ENCODE measurements at regions not wholly inside any gene's neighbourhood (a gene's known extent, or its start where the extent isn't known, plus 50 kb on each side); places are given as distances from the start of the nearest gene placed in this dataset.

GRCh38 chr7:79683916-79684315 lies 230.4 kb upstream of the MAGI2 start:
- FAIRE-seq (no peak), DNase-seq (no peak)
- Histone ChIP-seq H3K9me3 (ENCODE audit: control insufficient read depth in 2 of 2, insufficient read depth in 1 of 2, low read depth in 1 of 2, low read length in 1 of 2) (no peaks in the 10 kb centered on the region), H3K36me3 (ENCODE audit: control insufficient read depth in 3 of 3, insufficient read depth in 2 of 3, low read depth in 1 of 3, low read length in 3 of 3) (no peaks in the 10 kb centered on the region), H3K4me3 (ENCODE audit: low read depth in 1 of 3, low read length in 3 of 3) (no peak overlapping the region), H3K27ac (ENCODE audit: low read depth in 1 of 3, low read length in 2 of 3) (no peak overlapping the region), H3K4me1 (ENCODE audit: control insufficient read depth in 3 of 3, insufficient read depth in 2 of 3, low read depth in 1 of 3, low read length in 2 of 3) (no peaks in the 10 kb centered on the region), H3K27me3 (ENCODE audit: control insufficient read depth in 3 of 3, insufficient read depth in 3 of 3, low read length in 3 of 3) (no peaks in the 10 kb centered on the region)
- 84 to 89% (median 88%) methylated on average over 1 of the region's 1 CpG for WGBS, 3 donors

GRCh38 chr7:79683185-79683890 lies 229.9 kb upstream of the MAGI2 start:
- Histone ChIP-seq H3K27ac (ENCODE audit: low read depth in 1 of 3, low read length in 2 of 3) (no peak overlapping the region), H3K9me3 (ENCODE audit: control insufficient read depth in 2 of 2, insufficient read depth in 1 of 2, low read depth in 1 of 2, low read length in 1 of 2) (no peaks in the 10 kb centered on the region), H3K4me1 (ENCODE audit: control insufficient read depth in 3 of 3, insufficient read depth in 2 of 3, low read depth in 1 of 3, low read length in 2 of 3) (no peaks in the 10 kb centered on the region), H3K27me3 (ENCODE audit: control insufficient read depth in 3 of 3, insufficient read depth in 3 of 3, low read length in 3 of 3) (no peaks in the 10 kb centered on the region), H3K36me3 (ENCODE audit: control insufficient read depth in 3 of 3, insufficient read depth in 2 of 3, low read depth in 1 of 3, low read length in 3 of 3) (no peaks in the 10 kb centered on the region), H3K4me3 (ENCODE audit: low read depth in 1 of 3, low read length in 3 of 3) (no peak overlapping the region)
- DNase-seq (no peak), FAIRE-seq (no peak)
- 75 to 84% (median 78%) methylated on average over 3 of the region's 3 CpGs for WGBS, 3 donors

GRCh38 chr7:79681454-79681853 lies 228.0 kb upstream of the MAGI2 start:
- Histone ChIP-seq H3K4me3 (ENCODE audit: low read depth in 1 of 3, low read length in 3 of 3) (no peak overlapping the region), H3K27ac (ENCODE audit: low read depth in 1 of 3, low read length in 2 of 3) (no peak overlapping the region), H3K4me1 (ENCODE audit: control insufficient read depth in 3 of 3, insufficient read depth in 2 of 3, low read depth in 1 of 3, low read length in 2 of 3) (no peaks in the 10 kb centered on the region), H3K36me3 (ENCODE audit: control insufficient read depth in 3 of 3, insufficient read depth in 2 of 3, low read depth in 1 of 3, low read length in 3 of 3) (no peaks in the 10 kb centered on the region), H3K9me3 (ENCODE audit: control insufficient read depth in 2 of 2, insufficient read depth in 1 of 2, low read depth in 1 of 2, low read length in 1 of 2) (no peaks in the 10 kb centered on the region), H3K27me3 (ENCODE audit: control insufficient read depth in 3 of 3, insufficient read depth in 3 of 3, low read length in 3 of 3) (no peaks in the 10 kb centered on the region)
- 75 to 86% (median 86%) methylated on average over 8 of the region's 8 CpGs for WGBS, 3 donors
- no peak for DNase-seq
- no peak for FAIRE-seq

GRCh38 chr7:79673969-79674368 lies 220.5 kb upstream of the MAGI2 start:
- H3K9me3 ChIP-seq (ENCODE audit: control insufficient read depth in 2 of 2, insufficient read depth in 1 of 2, low read depth in 1 of 2, low read length in 1 of 2), result peaks cover 0 to 9% of the 10 kb centered on the region in 2 donors
- FAIRE-seq (no peak), DNase-seq (no peak)
- H3K4me3 ChIP-seq (ENCODE audit: low read depth in 1 of 3, low read length in 3 of 3), result no peak overlapping the region
- no peak overlapping the region for H3K27ac ChIP-seq (ENCODE audit: low read depth in 1 of 3, low read length in 2 of 3)
- H3K36me3 ChIP-seq (ENCODE audit: control insufficient read depth in 3 of 3, insufficient read depth in 2 of 3, low read depth in 1 of 3, low read length in 3 of 3), result no peaks in the 10 kb centered on the region
- 61 to 70% (median 65%) methylated on average over 3 of the region's 3 CpGs for WGBS, 3 donors
- H3K4me1 ChIP-seq (ENCODE audit: control insufficient read depth in 3 of 3, insufficient read depth in 2 of 3, low read depth in 1 of 3, low read length in 2 of 3), result no peaks in the 10 kb centered on the region
- no peaks in the 10 kb centered on the region for H3K27me3 ChIP-seq (ENCODE audit: control insufficient read depth in 3 of 3, insufficient read depth in 3 of 3, low read length in 3 of 3)

GRCh38 chr7:79673421-79673820 lies 220.0 kb upstream of the MAGI2 start:
- 0 to 3% (median 2%) methylated on average over 1 of the region's 1 CpG for WGBS, 3 donors
- no peak overlapping the region for H3K27ac ChIP-seq (ENCODE audit: low read depth in 1 of 3, low read length in 2 of 3)

GRCh38 chr7:79668292-79668691 lies 214.8 kb upstream of the MAGI2 start:
- H3K4me3 ChIP-seq (ENCODE audit: low read depth in 1 of 3, low read length in 3 of 3), result no peak overlapping the region
- H3K4me1 ChIP-seq (ENCODE audit: control insufficient read depth in 3 of 3, insufficient read depth in 2 of 3, low read depth in 1 of 3, low read length in 2 of 3), result no peaks in the 10 kb centered on the region
- H3K27ac ChIP-seq (ENCODE audit: low read depth in 1 of 3, low read length in 2 of 3), result no peak overlapping the region
- H3K36me3 ChIP-seq (ENCODE audit: control insufficient read depth in 3 of 3, insufficient read depth in 2 of 3, low read depth in 1 of 3, low read length in 3 of 3), result no peaks in the 10 kb centered on the region
- no peak for DNase-seq
- no peak for FAIRE-seq
- H3K9me3 ChIP-seq (ENCODE audit: control insufficient read depth in 2 of 2, insufficient read depth in 1 of 2, low read depth in 1 of 2, low read length in 1 of 2), result peaks cover 0 to 9% of the 10 kb centered on the region in 2 donors
- no peaks in the 10 kb centered on the region for H3K27me3 ChIP-seq (ENCODE audit: control insufficient read depth in 3 of 3, insufficient read depth in 3 of 3, low read length in 3 of 3)
- 59 to 62% (median 60%) methylated on average over 3 of the region's 3 CpGs for WGBS, 3 donors

More at GRCh38 chr7:79673421-79673820, 220.0 kb upstream of the MAGI2 start:
- DNase-seq (no peak), FAIRE-seq (no peak)
- Histone ChIP-seq H3K9me3 (ENCODE audit: control insufficient read depth in 2 of 2, insufficient read depth in 1 of 2, low read depth in 1 of 2, low read length in 1 of 2) (peaks cover 0 to 9% of the 10 kb centered on the region in 2 donors), H3K4me3 (ENCODE audit: low read depth in 1 of 3, low read length in 3 of 3) (no peak overlapping the region), H3K27me3 (ENCODE audit: control insufficient read depth in 3 of 3, insufficient read depth in 3 of 3, low read length in 3 of 3) (no peaks in the 10 kb centered on the region), H3K36me3 (ENCODE audit: control insufficient read depth in 3 of 3, insufficient read depth in 2 of 3, low read depth in 1 of 3, low read length in 3 of 3) (no peaks in the 10 kb centered on the region), H3K4me1 (ENCODE audit: control insufficient read depth in 3 of 3, insufficient read depth in 2 of 3, low read depth in 1 of 3, low read length in 2 of 3) (no peaks in the 10 kb centered on the region)

- H3K4me3 ChIP-seq (ENCODE audit: low read depth in 1 of 3, low read length in 3 of 3), result no peak overlapping the region
- peaks cover 0 to 9% of the 10 kb centered on the region in 2 donors for H3K9me3 ChIP-seq (ENCODE audit: control insufficient read depth in 2 of 2, insufficient read depth in 1 of 2, low read depth in 1 of 2, low read length in 1 of 2)
- H3K27me3 ChIP-seq (ENCODE audit: control insufficient read depth in 3 of 3, insufficient read depth in 3 of 3, low read length in 3 of 3), result no peaks in the 10 kb centered on the region
- 44 to 60% (median 54%) methylated on average over 3 of the region's 3 CpGs for WGBS, 3 donors
- H3K4me1 ChIP-seq (ENCODE audit: control insufficient read depth in 3 of 3, insufficient read depth in 2 of 3, low read depth in 1 of 3, low read length in 2 of 3), result no peaks in the 10 kb centered on the region
- H3K36me3 ChIP-seq (ENCODE audit: control insufficient read depth in 3 of 3, insufficient read depth in 2 of 3, low read depth in 1 of 3, low read length in 3 of 3), result no peaks in the 10 kb centered on the region
- no peak overlapping the region for H3K27ac ChIP-seq (ENCODE audit: low read depth in 1 of 3, low read length in 2 of 3)
- FAIRE-seq (no peak), DNase-seq (no peak)
Measured at GRCh38 chr7:79666472-79666871, 213.0 kb upstream of the MAGI2 start.

- H3K27ac ChIP-seq (ENCODE audit: low read depth in 1 of 3, low read length in 2 of 3), result no peak overlapping the region
- 76 to 88% (median 83%) methylated on average over 2 of the region's 2 CpGs for WGBS, 3 donors
- H3K9me3 ChIP-seq (ENCODE audit: control insufficient read depth in 2 of 2, insufficient read depth in 1 of 2, low read depth in 1 of 2, low read length in 1 of 2), result peaks cover 0 to under 1% of the 10 kb centered on the region in 2 donors
- DNase-seq (no peak), FAIRE-seq (no peak)
- H3K4me3 ChIP-seq (ENCODE audit: low read depth in 1 of 3, low read length in 3 of 3), result no peak overlapping the region
- H3K36me3 ChIP-seq (ENCODE audit: control insufficient read depth in 3 of 3, insufficient read depth in 2 of 3, low read depth in 1 of 3, low read length in 3 of 3), result no peaks in the 10 kb centered on the region
- H3K4me1 ChIP-seq (ENCODE audit: control insufficient read depth in 3 of 3, insufficient read depth in 2 of 3, low read depth in 1 of 3, low read length in 2 of 3), result no peaks in the 10 kb centered on the region
- H3K27me3 ChIP-seq (ENCODE audit: control insufficient read depth in 3 of 3, insufficient read depth in 3 of 3, low read length in 3 of 3), result no peaks in the 10 kb centered on the region
Measured at GRCh38 chr7:79664884-79665676, 211.6 kb upstream of the MAGI2 start.

Measured in small intestine (tissue), 7 donors.